Smooth muscle cell (in vitro differentiated cells): ENCODE measurements at regions not wholly inside any gene's neighbourhood (a gene's known extent, or its start where the extent isn't known, plus 50 kb on each side); places are given as distances from the start of the nearest gene placed in this dataset.

Source experiments
- DNase-seq: peaks from one replicate; lab custom pipeline; 2025; ENCODE audit not compliant: unreplicated experiment; lab: John Stamatoyannopoulos, UW
- H2AFZ ChIP-seq: fragments of 200-600 bp; sonication (generic); 2 replicates; pipeline ENCODE4 v1.6.0; 2016; ENCODE audit warnings: antibody characterized with exemption, low read depth, mild to moderate bottlenecking
- H3F3A ChIP-seq: fragments of 200-600 bp; sonication (generic); 2 replicates; pipeline ENCODE4 v1.6.0; 2017; ENCODE audit warnings: antibody characterized with exemption, low read depth
- H3K27ac ChIP-seq: fragments of 200-600 bp; sonication (generic); 2 replicates; pipeline ENCODE4 v1.5.1; 2016; ENCODE audit warnings: low read depth, mild to moderate bottlenecking
- H3K27me3 ChIP-seq: fragments of 200-600 bp; sonication (generic); 2 replicates; pipeline ENCODE4 v1.6.1; 2016; ENCODE audit warnings: low read depth, mild to moderate bottlenecking
- H3K36me3 ChIP-seq: fragments of 200-600 bp; sonication (generic); 2 replicates; pipeline ENCODE4 v1.5.1; 2016; ENCODE audit warnings: low read depth
- H3K4me1 ChIP-seq: fragments of 200-600 bp; sonication (generic); 2 replicates; pipeline ENCODE4 v1.5.1; 2016; ENCODE audit warnings: low read depth
- H3K4me2 ChIP-seq: fragments of 200-600 bp; sonication (generic); 2 replicates; pipeline ENCODE4 v1.6.0; 2016; ENCODE audit warnings: mild to moderate bottlenecking
- H3K4me3 ChIP-seq: fragments of 200-600 bp; sonication (generic); 2 replicates; pipeline ENCODE4 v1.5.1; 2016; ENCODE audit warnings: mild to moderate bottlenecking
- H3K79me2 ChIP-seq: fragments of 200-600 bp; sonication (generic); 2 replicates; pipeline ENCODE4 v1.6.0; 2016; ENCODE audit warnings: low read depth, mild to moderate bottlenecking
- H3K9ac ChIP-seq: fragments of 200-600 bp; sonication (generic); 2 replicates; pipeline ENCODE4 v1.6.0; 2016; ENCODE audit warnings: low read depth
- H3K9me3 ChIP-seq: fragments of 200-600 bp; sonication (generic); replicated peaks from 2 replicates; pipeline ENCODE4 v1.5.1; 2016; ENCODE audit warnings: low read depth
- H4K20me1 ChIP-seq: fragments of 200-600 bp; sonication (generic); 2 replicates; pipeline ENCODE4 v1.6.0; 2016; ENCODE audit warnings: low read depth
- WGBS: methylation state at CpG from one replicate; pipeline ENCODE4 v1.1.7; 2016; ENCODE audit warnings: low lambda C conversion rate; 5-methylcytosine and 5-hydroxymethylcytosine counted together
- TF ChIP-seq, protein P1 (sequence below): fragments of 200-600 bp; sonication (generic); IDR thresholded peaks from 2 replicates; pipeline ENCODE4 v1.5.1; 2017; ENCODE audit warnings: borderline replicate concordance, mild to moderate bottlenecking, antibody characterized with exemption; ENCODE audit not compliant: insufficient read depth, poor library complexity, severe bottlenecking

DNA sequence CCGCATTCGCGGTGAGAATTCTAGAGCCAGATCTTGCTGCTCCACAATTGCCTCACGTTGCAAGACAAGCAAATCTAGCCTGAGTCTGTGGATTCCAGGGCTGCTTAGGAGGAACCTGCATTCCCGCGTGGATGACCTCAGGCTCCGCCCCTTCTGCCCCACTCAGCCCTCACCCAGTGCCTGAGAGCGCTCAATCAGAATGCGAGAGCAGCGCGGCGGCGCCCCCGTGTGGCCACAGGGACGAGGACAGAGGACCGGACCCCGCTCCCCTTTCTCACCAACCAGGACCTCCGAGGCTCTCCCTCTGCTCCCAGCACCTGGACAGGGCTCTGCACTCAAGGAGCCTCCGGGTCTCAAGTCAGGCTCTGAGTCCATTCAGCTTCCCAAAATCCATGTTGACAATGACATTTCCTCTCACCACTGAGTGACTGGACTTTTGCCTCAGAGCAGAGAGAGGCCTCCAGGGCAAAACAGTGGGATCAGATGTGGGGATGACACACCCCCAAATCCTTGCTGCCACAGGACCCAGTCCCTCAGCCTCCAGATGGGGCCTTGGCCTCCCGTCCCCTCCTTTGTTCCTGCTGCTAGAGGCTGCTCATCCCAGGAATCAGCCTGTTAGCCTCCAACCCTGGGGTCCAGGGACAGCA is 52.0 kb downstream of the RPP21 start:
- Histone ChIP-seq H3K4me3 (no peak overlapping the region), H3K79me2 (no peaks in the 10 kb centered on the region), H3K9ac (no peak overlapping the region), H4K20me1 (no peaks in the 10 kb centered on the region), H3K9me3 (no peaks in the 10 kb centered on the region), H2AFZ (no peak overlapping the region), H3F3A (no peaks in the 10 kb centered on the region), H3K27me3 (peaks cover 64% of the 10 kb centered on the region), H3K4me1 (no peaks in the 10 kb centered on the region), H3K27ac (no peak overlapping the region), H3K36me3 (no peaks in the 10 kb centered on the region), H3K4me2 (no peak overlapping the region)
- WGBS: 14% methylated on average over 20 of the region's 20 CpGs
- TF ChIP-seq, protein P1, sequence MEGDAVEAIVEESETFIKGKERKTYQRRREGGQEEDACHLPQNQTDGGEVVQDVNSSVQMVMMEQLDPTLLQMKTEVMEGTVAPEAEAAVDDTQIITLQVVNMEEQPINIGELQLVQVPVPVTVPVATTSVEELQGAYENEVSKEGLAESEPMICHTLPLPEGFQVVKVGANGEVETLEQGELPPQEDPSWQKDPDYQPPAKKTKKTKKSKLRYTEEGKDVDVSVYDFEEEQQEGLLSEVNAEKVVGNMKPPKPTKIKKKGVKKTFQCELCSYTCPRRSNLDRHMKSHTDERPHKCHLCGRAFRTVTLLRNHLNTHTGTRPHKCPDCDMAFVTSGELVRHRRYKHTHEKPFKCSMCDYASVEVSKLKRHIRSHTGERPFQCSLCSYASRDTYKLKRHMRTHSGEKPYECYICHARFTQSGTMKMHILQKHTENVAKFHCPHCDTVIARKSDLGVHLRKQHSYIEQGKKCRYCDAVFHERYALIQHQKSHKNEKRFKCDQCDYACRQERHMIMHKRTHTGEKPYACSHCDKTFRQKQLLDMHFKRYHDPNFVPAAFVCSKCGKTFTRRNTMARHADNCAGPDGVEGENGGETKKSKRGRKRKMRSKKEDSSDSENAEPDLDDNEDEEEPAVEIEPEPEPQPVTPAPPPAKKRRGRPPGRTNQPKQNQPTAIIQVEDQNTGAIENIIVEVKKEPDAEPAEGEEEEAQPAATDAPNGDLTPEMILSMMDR: peak; percentile 87
- peak; percentile 62 for DNase-seq

DNA sequence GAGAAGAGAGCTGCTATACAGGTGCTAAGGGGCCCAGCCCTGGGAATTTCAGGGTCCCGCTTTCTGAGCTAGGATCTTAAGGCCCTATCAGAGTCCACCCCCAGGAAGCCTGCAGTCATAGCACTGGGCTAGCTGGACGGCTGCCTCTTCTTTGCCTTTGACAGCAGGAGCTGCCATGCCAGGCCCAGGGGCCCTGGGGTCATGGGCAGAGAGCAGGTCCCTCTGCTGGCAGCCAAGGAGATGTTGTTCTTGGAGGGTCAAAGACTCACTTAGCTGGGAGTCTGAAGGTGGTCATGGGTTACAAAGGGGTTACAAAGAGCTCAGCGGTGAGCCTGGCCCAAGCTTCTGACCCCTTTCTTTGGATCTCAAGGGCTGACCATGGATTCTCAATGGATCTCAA is 52.7 kb downstream of the RPP21 start:
- H3K27me3 ChIP-seq: peaks cover 61% of the 10 kb centered on the region
- no peak overlapping the region for H3K4me3 ChIP-seq
- WGBS: 71% methylated on average over 3 of the region's 3 CpGs
- H4K20me1 ChIP-seq: no peaks in the 10 kb centered on the region
- no peak overlapping the region for H2AFZ ChIP-seq
- H3K4me2 ChIP-seq: no peak overlapping the region
- no peak for DNase-seq
- H3K9ac ChIP-seq: no peak overlapping the region
- TF ChIP-seq, protein P1: no peak
- H3K79me2 ChIP-seq: no peaks in the 10 kb centered on the region
- H3K4me1 ChIP-seq: no peaks in the 10 kb centered on the region
- H3F3A ChIP-seq: no peaks in the 10 kb centered on the region
- no peaks in the 10 kb centered on the region for H3K36me3 ChIP-seq
- no peaks in the 10 kb centered on the region for H3K9me3 ChIP-seq
- H3K27ac ChIP-seq: no peak overlapping the region

DNA sequence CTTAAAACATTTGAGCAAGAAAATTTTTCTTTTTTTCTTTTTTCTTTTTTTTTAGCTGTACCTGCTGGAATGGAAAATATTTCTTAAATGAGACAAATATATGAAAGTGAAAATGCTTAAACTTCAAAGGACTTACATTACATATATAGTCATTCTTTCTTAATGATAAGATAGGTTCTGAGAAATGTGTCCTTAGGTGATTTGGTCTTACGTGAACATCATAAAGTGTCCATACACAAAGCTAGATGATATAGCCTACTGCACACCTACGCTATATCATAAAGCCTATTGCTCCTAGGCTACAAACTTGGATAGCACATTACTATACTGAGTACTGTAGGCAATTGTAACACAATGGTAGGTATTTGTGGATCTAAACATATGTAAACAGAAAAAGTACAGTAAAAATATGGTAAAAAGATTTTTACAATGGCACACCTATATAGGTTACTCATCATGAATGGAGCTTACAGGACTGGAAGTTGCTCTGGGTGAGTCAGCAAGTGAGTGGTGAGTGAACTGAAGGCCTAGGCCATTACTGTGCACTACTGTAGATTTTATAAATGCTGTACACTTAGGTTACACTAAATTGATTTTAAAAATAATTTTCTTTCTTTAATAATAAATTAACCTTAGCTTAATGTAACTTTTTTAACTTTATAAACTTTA is 54.6 kb downstream of the RPP21 start:
- Histone ChIP-seq H3K79me2 (no peaks in the 10 kb centered on the region), H3K9ac (no peak overlapping the region), H3K4me1 (no peaks in the 10 kb centered on the region), H3K4me3 (no peak overlapping the region), H2AFZ (no peak overlapping the region), H3K9me3 (no peaks in the 10 kb centered on the region), H3K4me2 (no peak overlapping the region), H4K20me1 (no peaks in the 10 kb centered on the region), H3K27ac (no peak overlapping the region), H3K27me3 (peaks cover 56% of the 10 kb centered on the region), H3K36me3 (no peaks in the 10 kb centered on the region), H3F3A (no peaks in the 10 kb centered on the region)
- 95% methylated on average over 2 of the region's 2 CpGs for WGBS
- DNase-seq: no peak
- TF ChIP-seq, protein P1: no peak

DNA sequence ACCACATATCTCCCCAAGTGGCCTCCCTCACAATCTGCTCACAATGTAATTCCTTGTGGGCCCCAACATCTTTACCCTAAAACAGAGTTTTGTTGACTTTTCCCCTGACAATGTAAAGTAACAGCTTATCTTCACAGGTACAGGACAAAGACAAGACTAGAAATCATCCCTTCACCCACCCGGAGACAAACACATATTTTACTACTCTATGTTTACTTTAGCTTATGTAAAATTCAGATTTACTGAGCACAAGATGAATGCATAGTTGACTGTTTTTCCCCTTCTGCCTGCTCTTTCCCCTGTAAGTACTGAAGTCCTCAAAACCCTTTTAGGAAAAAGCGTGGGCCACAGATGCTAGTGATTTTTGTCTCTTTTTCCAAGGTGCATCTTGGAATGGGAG is 61.0 kb downstream of the RPP21 start:
- H4K20me1 ChIP-seq: no peaks in the 10 kb centered on the region
- no peak overlapping the region for H3K9ac ChIP-seq
- no peak overlapping the region for H3K27ac ChIP-seq
- no peak overlapping the region for H2AFZ ChIP-seq
- peaks cover 73% of the 10 kb centered on the region for H3K27me3 ChIP-seq
- TF ChIP-seq, protein P1: no peak
- H3K36me3 ChIP-seq: no peaks in the 10 kb centered on the region
- H3K4me1 ChIP-seq: no peaks in the 10 kb centered on the region
- no peaks in the 10 kb centered on the region for H3K79me2 ChIP-seq
- WGBS: 85% methylated on average over 2 of the region's 2 CpGs
- no peaks in the 10 kb centered on the region for H3F3A ChIP-seq
- no peaks in the 10 kb centered on the region for H3K9me3 ChIP-seq
- no peak overlapping the region for H3K4me3 ChIP-seq
- no peak overlapping the region for H3K4me2 ChIP-seq
- DNase-seq: no peak
